GM12878 (cell line): ENCODE measurements at regions not wholly inside any gene's neighbourhood (a gene's known extent, or its start where the extent isn't known, plus 50 kb on each side); places are given as distances from the start of the nearest gene placed in this dataset.

Experiments used
- CBX3 ChIP-seq: fragments of 200-600 bp; sonication (generic); IDR thresholded peaks from 2 replicates; pipeline ENCODE4 v1.6.1; 2016; ENCODE audit warnings: low read depth, borderline replicate concordance
- CREB1 ChIP-seq: IDR thresholded peaks from 2 replicates; pipeline ENCODE4 v1.6.1; 2012; ENCODE audit warnings: low read depth, mild to moderate bottlenecking, inconsistent platforms
- ESRRA ChIP-seq: IDR thresholded peaks from 2 replicates; pipeline ENCODE4 v1.6.1; 2012; ENCODE audit warnings: mild to moderate bottlenecking, low read length, improper control_type of control experiment
- NRF1 ChIP-seq: conservative IDR thresholded peaks from 2 replicates; pipeline ENCODE4 v1.6.1; 2011; ENCODE audit warnings: mild to moderate bottlenecking, low read depth, low read length, improper control_type of control experiment
- PML ChIP-seq: IDR thresholded peaks from 2 replicates; pipeline ENCODE4 v1.6.1; 2012; ENCODE audit warnings: low read length, inconsistent platforms
- PRDM15 ChIP-seq: fragments of 450-650 bp; formaldehyde crosslinking; IDR thresholded peaks from 2 replicates; pipeline ENCODE4 v1.4.0; 2020; ENCODE audit warnings: mild to moderate bottlenecking, moderate library complexity
- RBBP5 ChIP-seq: fragments of 200-600 bp; sonication (generic); conservative IDR thresholded peaks from 2 replicates; pipeline ENCODE4 v1.6.1; 2016
- SUPT20H ChIP-seq: IDR thresholded peaks from 2 replicates; pipeline ENCODE4 v1.6.1; 2011; ENCODE audit warnings: low read depth, mild to moderate bottlenecking, low read length, moderate library complexity, borderline replicate concordance; ENCODE audit not compliant: control insufficient read depth
- ZNF592 ChIP-seq: fragments of 450-650 bp; IDR thresholded peaks from 2 replicates; pipeline ENCODE4 v1.6.1; 2017; ENCODE audit warnings: mild to moderate bottlenecking, moderate library complexity

GRCh38 chr9:13022756-13023155 is 247.9 kb downstream of the LURAP1L start (continued):
- no peak for TF ChIP-seq ZNF592
- no peak for TF ChIP-seq SUPT20H
- no peak for TF ChIP-seq RBBP5
- TF ChIP-seq ESRRA: no peak
- TF ChIP-seq PRDM15: no peak
- no peak for TF ChIP-seq PML
- no peak for TF ChIP-seq CBX3
- no peak for TF ChIP-seq NRF1
- TF ChIP-seq CREB1: no peak
- TF ChIP-seq, all 136 proteins: peak for 0
